Activated T-cell treated with anti-CD3 and anti-CD28 coated beads for 4 hours (primary cell): ENCODE measurements at regions not wholly inside any gene's neighbourhood (a gene's known extent, or its start where the extent isn't known, plus 50 kb on each side); places are given as distances from the start of the nearest gene placed in this dataset.

Experiments used
- DNase-seq: peaks from one replicate; pipeline ENCODE4 v3.0.0-alpha.2; 2020

DNA sequence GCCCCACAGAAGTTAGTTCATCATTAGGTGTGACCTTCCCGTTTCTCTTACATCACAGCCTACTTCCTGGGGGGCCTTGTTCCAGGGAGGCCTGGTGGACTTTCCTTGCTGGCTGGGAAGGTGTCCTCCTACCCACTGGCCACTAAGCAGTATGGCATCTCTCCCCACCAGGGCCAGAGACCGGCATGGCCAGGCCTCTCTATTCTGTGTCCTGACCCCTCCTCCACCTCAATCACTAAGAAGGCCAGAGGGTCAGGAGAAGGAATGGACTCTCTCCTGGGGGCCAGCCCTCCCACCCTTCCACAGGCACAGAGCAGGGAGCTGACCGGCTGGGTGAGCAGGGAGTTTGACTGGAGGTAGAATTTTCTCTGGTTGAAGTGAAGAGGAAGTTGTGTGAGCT, 81.9 kb downstream of the PJA1 start:
- DNase-seq, result no peak

DNA sequence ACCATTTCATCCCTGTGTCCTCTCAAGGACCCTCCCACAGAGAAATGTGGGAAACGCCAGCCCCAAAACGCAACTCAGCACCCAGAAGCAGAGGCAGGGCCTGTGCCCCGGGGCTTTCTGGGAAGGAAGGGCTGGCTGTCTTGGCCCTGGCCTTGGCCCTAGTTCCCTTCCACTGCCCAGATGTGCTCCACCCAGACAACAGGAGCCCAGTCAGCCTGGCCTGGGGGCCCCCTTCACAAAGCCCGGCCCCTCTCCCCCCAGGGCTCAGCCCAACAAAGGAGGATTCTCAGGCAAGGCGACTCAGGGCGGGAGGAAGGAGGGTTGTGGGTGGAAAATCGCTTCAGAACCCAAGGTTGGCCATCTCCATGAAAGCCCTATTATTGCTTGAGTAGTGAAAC, 82.5 kb downstream of the PJA1 start:
- DNase-seq, result no peak

DNA sequence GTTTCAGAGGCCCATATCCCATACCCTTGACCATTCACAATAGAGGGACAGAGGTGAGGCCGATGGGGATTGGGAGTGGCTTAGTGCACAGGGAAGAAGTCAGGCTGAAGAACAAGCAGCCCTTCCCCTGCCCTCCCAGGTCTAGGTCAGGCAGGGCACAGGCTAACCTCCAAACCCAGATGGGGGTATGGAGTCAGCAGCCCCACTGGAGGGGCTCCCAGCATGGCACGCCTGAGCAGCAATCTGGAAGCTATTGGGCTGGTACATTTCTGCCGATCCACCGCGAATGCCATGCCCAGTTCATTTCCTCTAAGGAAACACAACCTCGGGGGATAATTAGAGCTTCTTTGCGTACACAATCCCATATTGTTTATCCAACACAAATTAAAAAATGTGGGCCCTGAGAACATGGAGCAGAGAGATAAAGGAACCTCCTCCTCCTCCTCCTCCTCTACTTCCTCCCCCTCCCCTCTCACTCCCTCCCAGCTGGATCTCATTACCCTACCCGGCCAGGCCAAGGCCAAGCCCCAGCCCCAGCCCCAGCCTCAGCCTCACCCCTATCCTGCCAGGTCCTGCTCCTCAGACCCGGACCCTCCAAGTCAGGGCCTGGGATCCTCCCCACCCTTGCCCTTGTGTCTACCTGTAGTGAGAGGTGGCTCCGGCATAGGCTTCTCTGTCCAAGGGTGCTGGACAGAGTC, 83.0 kb downstream of the PJA1 start:
- DNase-seq, result no peak

DNA sequence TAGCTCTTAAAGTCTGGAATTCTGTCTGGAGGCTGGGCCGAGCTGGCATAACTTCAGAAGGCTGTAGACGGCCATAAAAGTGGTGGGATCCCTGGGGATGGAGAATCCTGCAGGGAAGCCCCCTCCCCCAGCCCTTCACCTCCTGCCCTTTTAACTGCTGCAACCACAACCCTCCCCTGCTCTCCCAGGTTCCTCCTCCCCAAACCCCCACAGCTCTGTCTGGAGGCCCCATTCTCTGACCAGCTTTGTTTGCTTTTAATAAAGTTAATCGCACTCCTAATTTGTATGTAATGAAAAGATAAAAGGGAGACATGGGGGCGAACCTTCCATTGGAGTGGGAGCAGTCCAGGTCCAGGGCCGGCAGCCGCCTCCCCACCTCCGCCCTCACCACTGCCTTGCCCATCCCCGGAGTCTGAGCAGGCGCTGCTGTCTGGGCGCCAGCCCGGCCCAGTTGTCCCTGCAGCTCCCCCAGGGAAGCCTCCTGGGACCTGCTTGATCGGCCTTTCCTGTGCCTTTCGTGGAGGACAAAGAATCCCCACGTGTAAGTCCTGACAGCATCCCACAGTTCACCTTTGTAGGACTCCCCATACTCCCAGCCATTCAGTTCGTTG, 84.3 kb downstream of the PJA1 start:
- no peak for DNase-seq

DNA sequence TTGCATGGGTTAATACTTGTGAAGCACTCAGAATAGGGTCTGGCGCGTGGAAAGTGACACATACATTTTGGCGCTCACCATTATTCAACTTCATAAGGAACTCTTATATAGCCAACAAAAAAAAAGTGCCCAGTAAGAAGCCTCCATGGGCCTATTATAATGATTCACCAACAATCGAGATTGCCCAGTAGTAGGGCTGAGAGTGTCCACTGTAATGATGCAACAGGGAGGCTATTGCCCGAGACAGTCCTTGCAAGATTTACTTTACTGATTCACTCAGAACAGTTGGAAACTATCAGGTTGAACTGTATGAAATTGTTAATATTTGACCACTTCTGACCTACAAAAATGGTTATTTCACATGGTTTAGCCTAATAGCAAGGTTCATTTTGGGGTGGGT, 86.0 kb downstream of the PJA1 start:
- no peak for DNase-seq

DNA sequence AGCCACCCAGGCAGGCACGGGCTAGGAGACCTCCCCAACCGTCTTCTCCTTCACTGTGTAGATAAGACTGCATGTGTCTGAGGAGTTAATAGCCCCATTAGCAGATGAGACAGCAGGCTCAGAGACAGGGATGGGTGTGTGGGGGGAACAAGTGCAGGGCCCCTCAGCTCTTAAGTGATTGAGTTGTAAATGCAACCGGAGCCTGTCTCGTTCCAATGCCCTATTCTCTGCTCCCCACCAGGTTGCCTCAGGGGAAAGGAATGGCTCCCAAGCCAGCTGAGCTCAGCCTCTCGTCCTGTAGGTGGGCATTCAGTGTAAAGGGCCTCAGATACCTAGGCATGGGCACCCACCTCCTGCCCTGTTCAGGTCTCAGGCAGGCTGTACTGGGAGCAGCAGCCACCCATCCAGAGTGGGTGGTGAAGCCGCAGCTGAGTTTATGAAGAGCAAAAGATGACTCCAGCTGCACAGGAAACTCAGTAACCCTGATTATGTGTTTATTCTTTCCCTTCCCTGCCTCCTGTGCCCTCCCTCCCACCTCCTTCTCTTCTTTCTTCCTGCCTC, 87.3 kb downstream of the PJA1 start:
- DNase-seq, result no peak

DNA sequence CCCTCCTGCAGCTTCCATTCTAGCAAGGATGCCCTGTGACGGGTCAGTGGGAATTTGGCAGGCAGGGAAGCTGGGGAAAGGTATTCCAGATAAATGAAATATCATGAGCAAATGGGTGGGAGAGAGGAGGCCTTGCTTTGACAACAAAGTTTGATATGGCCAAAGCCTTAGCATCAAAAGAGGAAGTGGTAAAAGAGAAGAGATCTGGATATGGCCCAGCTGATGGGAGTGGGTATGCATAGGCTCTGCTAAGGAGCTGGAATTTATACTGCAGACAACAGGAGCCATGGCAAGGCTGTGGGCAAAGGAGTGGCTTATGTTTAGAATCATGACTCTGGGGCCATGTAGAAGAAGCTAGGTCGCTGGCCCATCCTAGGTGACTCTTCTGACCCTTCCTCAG, 89.2 kb downstream of the PJA1 start:
- no peak for DNase-seq

DNA sequence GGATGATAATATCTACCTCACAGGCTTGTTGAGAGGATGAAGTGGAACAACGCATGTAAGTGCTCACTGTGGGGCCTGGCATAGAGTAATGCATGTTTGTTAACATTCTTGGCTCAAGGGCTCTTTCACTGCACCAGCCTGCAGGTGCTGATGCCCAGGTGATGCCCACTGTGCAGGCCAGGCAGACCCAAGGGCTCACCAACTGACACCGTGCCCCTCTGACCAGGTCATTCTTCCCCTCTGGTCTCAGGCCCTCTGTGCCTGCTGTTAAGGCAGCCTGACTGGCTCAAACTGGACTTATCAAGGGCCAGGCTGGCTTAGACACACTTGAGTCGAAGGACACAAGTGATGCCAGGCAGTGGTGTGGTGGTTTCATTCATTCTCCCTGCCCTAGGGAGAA, 90.5 kb downstream of the PJA1 start:
- DNase-seq, result no peak

DNA sequence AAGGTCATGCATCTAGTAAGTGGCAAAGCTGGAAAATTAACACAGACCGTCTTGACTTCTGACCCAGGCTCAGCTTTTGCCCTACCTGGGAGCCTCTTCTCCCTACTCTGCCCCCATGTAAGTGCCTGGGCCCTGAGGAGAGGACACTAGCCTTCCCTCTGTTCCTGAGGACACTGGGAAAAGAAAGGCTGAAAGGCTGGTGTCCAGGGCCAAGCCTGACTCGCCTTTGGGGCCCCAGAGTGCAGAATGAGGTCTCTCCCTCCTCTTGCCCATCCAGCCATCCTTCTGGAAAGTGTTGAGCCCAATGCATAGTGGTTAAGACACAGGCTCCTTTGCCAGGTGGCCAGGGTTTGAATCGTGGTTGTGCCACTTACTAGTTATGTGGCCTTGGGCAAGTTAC, 91.5 kb downstream of the PJA1 start:
- DNase-seq, result no peak

DNA sequence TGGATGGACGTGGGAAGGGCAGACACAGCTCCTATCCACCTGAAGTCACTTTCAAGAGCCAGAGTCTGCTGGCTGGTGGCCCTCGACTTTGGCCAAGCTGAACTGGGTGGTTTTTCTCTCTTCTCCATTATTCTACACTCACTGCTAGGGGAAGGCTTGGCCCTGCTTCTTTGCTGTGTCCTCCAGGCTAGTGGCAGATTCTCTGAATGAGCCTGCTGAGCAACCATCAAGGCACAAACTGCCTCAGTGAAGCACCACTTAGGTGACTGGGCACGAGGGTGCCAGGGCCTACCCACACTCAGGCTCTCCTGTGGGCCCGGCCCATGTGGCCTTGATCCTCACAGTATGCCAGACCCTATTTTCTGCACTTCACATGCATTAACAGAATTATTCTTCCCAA, 92.0 kb downstream of the PJA1 start:
- no peak for DNase-seq

DNA sequence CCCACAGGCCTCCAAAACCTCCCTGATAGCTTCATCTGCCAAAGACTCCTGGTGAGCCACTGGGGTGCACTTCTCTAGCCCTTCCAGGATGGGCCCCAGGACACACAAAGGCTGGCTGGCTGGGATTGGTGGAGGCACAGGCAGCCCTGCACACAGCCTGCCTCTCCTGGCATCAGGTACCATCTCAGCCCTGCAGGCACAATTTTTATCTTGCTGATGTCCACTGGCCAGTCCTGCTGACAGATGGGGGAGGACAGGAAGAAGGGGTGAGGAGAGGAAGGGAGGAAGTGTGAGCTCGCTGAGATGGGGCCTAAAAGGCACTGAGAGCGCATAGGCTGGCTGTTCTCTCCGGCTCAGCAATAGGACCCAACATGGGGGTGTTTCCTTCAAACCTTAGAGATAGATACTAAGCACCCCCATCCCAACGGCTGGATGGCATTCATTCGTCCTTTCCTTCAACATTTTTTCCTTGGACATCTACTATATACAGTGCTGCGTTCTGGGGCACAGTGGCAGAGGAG, 92.7 kb downstream of the PJA1 start:
- no peak for DNase-seq

DNA sequence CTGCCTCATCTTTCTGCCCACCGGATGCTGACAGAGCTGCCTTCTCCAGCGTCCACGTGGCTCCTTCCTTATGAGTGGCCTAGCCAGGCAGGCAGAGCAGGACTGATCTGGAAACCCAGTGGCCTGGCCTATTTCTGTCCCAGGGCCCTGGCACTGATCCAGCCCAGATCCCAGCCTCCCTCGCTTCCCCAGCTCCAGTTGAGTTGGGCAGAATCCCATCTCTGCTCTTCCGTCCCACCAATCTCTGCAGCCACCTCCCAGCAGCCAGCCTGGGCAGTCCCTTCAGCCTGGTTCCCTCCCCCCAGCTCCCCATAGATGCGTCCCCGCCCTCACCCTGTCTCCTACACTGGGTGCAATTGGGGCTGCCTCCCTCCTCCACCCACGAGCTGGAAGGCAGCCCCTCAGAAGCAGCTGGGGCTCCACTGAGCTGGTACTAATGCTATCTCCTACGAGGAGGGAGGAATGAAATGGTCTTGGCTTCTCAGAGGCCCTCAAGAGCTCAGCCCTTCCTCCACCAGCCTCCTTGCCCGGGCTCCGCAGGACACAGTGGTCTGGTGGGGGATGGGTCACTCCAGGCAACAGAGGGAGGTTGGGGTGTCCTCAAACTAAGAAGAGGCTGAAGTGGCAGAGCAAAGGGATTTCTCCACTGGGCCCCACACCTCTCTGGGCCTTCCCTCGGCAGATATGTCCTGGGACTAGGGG, 94.2 kb downstream of the PJA1 start:
- no peak for DNase-seq

DNA sequence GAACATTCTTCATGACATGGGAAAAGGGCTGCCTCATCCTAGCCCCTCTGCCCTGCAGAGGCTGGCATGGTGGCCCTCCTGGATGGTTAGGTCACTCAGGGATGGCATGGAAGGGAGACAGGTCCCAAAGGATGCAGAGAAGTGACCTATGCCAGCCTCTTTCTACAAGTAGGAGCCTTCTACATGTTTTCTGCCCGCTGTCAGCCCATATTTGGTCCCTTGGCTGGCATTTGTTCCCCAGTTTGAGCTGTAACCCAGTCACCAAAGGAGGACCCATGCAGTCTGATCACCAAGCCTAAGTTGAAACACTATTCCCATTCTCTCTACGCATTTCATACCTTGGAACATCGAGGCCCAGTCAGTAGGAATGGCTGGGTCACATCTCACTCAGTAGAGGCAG, 95.4 kb downstream of the PJA1 start:
- no peak for DNase-seq

DNA sequence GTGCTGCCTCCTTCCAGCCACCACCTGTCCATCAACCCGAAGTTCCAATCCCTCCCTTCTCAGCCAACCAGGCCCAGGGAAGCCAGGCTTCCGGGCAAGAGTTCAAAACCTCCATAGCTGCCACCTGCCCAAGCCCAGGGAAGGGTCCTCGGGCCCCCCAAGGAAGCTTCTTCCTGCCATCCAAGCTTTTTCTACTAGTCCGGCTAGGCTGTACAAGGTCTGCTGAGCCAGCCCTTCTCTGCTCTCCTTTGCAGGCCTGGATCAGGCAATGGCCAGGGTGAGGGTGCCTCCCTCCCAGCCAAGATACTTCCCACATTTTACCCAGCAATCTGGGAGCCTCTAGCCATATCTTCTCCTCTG, 96.2 kb downstream of the PJA1 start:
- DNase-seq, result no peak

DNA sequence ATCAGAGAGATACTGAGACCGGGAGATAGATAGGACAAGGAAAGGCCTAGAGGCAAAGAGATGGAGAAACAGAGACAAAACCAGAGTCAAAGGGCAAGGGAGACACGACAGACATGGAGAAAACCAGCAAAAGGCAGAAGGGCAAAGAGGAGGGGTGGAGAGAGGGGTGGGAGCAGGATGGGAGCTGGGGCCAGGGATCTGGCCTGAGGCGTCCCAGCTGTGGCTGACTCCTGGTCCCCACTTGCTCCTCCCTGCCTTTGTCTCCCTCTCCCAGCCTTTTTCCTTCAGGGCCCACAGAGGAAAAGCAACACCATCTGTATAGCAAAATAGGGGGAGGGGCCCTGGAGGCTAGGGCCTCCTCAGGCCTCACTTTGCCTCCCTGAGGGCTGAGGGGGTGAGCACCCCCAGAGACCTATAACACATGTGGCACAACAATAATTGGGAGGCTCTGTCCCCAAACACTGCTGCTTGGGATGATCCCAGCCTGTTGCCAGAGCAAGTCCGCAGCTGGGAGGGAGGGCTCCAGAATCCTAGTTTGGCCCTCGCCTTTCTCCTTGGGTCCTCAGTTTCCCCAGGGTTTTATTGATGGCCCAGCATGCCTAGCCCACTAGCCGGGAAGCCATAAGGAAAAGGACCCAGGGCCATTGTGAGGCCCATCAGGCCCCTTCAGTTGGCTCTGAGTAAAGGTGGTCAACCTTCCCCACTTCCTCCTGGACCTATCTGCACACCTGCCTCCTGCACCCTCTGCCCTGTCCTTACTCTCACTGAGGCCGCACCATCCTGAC, 96.8 kb downstream of the PJA1 start:
- DNase-seq, result no peak

DNA sequence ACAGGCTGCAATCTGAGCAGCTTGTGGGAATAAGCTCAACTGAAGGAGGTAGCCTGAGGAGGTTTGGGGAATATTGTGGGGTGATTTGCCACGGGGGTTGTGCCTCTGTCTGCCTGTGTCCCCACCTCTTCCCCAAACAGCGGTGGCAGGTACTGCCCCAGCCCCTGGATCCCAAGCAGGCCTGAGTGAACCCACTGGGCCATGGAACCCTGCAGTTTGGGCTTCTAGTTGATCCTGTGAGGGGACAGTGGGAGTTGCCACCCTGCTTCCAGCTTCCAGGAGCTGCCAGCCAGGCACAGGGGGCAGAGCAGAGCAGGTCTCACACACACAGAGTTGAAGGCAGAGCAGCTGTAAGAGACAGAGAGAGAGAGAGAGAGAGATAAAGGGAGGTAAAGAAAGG, 97.4 kb downstream of the PJA1 start:
- DNase-seq, result no peak

DNA sequence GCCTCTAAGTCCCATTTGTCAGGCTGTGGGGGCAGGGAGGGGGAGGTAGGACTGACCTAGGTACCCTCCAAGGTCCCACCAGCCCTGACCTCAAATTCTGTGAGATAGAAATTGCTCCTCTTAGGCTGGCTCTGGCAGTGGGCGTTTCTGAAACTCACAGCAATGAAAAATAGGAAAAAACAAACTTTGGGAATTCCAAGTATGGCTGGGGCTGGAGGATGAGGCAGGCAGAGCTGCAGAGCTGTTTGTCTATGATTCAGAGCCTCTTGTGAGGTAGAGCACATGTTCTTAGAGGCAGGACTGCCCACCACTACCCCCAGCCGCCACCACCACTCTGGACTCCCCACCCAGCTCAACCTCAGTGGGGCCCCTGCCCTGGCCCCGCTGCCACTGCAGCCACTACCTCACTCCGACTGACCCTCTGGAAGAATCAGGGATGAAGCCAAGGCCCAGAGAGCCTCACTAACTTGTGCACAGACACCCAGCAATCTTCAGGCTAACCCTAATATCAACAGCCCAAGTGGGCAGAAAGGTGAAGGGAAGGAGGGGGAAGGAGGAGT, 98.2 kb downstream of the PJA1 start:
- no peak for DNase-seq

DNA sequence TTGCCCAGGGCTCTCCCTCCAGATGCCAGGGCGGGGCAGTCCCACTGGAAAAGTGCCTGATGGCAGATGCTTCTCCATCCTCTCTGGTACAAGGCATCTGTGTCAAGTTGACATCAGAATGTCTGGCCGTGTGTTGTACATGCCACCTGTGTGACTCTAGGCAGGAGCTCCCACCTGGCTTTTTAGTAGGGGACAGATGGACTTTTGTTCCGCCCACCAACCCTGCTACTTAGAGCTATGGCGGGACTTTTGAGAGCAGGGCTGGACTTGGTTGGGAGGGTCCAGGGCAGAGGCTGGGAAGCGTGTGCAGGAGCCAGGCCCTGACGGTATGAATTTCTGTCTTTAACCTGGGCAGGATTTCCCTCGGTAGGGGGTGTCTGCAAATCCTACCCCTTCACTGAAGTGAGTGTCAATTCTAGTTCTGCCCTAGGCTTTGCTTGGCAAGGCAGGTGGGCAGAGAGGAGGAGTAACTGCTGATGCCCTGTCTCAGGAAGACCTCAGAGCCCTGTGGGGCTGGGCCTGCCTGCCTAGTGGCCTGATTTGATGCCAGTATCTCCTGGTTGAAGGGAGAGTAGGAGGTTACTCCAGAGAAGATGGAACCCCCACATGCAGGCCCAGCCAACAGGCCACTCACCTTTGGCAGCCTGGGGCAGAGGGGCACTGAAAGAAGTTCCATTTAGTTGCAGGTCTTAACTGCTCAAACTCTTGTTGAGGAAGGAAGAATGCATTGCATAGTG, 99.1 kb downstream of the PJA1 start:
- no peak for DNase-seq

DNA sequence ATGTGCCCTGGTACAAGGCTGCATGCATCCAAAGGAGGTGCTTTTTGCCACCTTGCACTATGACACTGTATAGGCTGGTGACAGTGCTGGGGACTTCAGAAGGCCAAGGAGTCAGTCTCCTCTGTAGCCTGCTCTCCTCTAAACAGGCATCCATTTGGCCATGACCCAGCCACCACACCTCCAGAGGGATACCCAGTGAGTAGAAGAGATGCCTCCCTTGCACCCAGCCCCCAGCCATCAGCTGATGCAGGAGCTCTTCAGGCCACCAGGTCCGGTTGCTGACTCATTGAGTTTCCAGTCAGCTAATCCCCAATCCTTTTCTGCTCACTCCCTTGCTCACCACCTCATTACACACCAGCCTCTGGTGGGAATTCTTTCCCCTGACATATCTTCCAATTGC, 99.8 kb downstream of the PJA1 start:
- DNase-seq, result no peak

DNA sequence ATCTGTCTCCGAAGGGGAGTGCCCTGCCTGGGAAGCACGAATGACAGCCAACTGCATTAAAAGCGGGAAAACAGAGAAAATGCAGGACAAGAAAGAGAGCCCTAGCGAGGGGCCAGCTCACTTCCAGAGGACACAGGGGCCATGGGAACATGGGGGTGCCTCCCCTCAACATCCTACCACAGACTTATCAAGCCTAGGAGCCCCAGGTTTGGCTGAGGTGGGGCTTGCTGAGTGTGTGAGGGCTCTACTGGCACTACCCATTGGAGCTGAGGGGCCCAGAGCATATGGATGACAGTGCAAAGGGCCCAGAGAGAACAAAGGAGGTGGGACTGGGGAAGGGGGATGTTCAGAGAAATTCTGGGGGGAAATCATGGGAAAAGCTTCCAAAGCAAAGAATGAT, 101.8 kb downstream of the PJA1 start:
- DNase-seq, result no peak

DNA sequence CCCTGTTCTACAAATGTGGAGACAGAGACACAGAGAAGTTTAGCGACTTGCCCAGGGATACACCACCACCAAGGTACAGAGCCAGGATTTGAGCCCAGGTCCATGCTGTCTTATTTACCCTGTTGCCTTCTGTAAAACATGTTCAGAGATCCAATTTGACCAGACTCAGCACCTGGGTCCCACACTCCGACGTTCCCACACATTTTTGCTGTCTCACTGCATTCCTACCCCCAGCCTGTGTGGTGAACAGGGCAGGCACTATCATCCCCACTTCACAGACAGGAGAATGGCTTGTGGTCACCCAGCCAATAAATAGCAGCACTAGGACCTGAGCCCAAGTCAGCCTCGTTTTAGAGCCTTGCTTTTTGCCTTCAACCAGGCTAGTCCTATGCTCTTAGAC, 102.8 kb downstream of the PJA1 start:
- no peak for DNase-seq
